Left colon (tissue), 2 donors: ENCODE measurements at regions not wholly inside any gene's neighbourhood (a gene's known extent, or its start where the extent isn't known, plus 50 kb on each side); places are given as distances from the start of the nearest gene placed in this dataset.
A peak's percentile ranks its signal among the peaks of the same experiment; 100 is the strongest.

ENCODE experiments used
- ATAC-seq: fragments of 200-7000 bp; cut with Tn5 transposase; one replicate; pipeline ENCODE4 v1.9.1; 2020; ENCODE audit warnings: mild to moderate bottlenecking, moderate library complexity
- DNase-seq, 2 donors: peaks; one replicate each; pipeline ENCODE4 v3.0.0-alpha.2; 2020
- intact Hi-C, 2 donors: fragments of 100-400 bp; cut with DNase I in 1 of 2; cut with micrococcal nuclease in 1 of 2; formaldehyde crosslinking; loops; one replicate each; pipeline versions ENCODE4 v1.11.2 to v1.14.0; 2022; cut with DNase I, micrococcal nuclease
- donor health status: DM: no; HTN: no; CAD: no.
- donor health status: DM: yes; HTN: yes; CAD: no.

- intact Hi-C loops: no loop called here
- ATAC-seq (no peak), DNase-seq (no peak)
These were observed 218.7 kb upstream of the RBFOX1 start for GRCh38 chr16:7113949-7114348.

DNA sequence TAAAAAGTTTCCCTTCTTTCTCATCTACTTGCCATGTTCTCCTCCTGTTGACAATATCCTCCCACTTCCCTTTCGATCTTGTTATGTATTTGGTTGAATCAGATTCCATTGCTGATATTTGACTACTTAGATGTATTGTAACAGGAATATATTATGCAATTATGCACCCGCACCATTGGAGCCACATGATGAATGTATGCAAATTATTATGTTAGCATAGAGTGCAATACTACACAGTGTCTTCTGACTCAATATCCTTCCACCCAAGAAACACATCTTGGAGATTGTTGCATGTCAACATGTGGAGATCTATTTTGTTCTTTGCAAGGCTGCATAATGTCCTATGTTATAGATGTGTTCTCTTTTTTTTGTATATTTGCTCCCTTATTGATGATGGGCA lies 219.2 kb upstream of the RBFOX1 start:
- DNase-seq (no peak), ATAC-seq (no peak)
- intact Hi-C loops: no loop called here

DNA sequence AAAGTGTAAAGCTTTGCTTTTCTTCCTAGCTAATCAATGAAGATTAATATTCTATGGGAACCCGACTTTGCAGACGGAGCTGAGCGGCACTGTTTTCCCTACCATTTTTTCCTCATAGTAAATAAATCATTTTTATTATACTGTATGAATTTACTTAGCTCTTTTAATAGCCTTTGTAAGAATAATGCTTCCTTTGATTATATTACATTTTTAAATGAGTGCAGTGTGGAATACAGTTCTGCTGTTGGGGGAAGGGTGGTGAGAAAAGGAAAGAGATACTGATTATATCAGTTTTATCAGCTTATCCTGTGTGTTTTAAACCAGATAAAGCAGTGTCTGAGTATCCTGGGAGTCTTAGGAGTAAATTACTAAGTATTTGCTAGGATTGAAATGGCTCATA lies 221.4 kb upstream of the RBFOX1 start:
- intact Hi-C loops: no loop called here
- no peak for ATAC-seq
- DNase-seq: no peak

- no peak for ATAC-seq
- DNase-seq: no peak
- intact Hi-C loops: no loop called here
These were observed 225.2 kb upstream of the RBFOX1 start for GRCh38 chr16:7107436-7107835.

GRCh38 chr16:7103056-7103455 lies 229.6 kb upstream of the RBFOX1 start:
- ATAC-seq (no peak), DNase-seq (no peak)
- intact Hi-C loops: no loop called here

DNA sequence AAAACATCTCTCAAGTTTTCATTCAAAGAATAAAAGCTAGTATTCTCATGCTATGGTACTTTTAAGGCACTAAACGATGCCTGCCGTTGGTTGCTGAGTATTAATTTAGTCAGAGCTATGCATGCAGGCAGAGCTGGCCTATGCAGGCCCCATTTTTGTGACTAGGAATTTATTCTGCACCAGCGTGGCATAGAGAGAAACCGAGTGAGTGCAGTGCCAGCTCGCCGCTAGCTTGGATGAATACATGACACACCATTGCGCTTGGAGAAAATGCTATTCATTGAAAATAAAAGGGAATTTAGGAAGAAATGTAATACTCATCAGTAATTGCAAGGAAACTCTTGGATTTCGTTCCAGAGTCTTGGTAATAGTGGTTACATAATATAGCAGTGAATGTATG lies 231.6 kb upstream of the RBFOX1 start:
- ATAC-seq (no peak), DNase-seq (no peak)
- intact Hi-C loops: no loop called here

DNA sequence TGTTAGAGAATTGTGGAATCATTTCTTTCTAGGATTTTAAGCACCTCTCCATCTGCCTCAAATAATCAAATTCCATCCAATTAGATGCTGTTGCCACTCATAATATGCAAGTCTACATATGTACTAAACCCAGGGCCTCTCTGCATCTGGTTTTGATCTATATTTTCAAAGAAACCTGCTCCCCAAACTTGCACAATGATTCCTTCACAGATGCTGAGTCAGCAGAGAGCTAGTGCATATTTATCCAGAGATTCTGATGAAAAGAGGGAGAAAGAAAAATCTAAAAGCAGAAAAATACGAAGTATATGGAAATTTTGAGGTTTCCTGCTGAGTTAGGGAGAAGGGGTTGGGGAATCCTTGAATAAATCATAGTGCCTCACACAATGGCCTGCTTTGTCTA lies 235.1 kb upstream of the RBFOX1 start:
- DNase-seq: no peak
- no peak for ATAC-seq
- intact Hi-C loops: no loop called here

- ATAC-seq: no peak
- intact Hi-C loops: no loop called here
These were observed 239.1 kb upstream of the RBFOX1 start for GRCh38 chr16:7093511-7093910.

DNA sequence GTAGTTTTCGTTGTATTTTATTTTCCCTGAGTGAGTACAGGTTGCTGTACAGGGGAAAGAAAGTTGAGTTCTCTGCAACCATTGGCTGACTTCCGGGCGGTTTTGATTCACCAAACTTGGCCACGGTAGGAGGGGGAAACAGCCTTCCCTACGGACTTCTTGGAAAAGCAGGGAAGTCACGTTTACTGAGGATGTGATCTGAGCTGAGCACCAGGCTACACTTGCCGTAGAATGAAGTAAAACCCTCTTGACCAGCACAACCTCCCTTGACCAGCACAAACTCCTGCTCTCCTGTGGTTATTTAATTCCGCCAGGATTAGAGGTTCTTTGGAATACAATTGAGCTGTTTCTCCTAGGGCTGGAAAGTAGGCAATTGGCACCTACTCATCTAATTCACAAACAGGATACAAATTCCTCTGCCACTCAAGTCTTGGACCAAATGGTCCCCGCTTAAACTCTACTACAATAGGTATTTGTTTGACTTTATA lies 242.0 kb upstream of the RBFOX1 start:
- intact Hi-C loops: no loop called here
- DNase-seq (no peak), ATAC-seq (no peak)

More at GRCh38 chr16:7093511-7093910, 239.1 kb upstream of the RBFOX1 start:
- DNase-seq: no peak

DNA sequence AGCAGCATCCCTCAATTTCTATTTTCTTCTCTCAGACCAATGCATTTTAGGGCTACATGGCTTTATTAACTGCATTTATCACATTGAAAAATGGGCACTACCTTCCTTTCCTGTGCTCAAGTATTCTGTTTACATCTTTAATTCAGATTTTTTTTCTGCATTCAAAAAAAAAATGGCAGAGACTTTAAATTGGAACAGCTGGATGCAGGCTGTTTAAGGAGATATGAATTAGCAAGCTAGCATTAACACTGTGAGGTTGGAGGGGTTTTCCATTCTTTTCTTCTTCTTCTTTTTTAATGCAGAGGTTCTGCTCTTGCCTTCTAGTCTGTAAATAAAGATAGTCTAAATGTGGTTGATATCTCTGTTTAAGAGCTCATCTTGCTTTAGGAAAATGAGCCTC lies 242.9 kb upstream of the RBFOX1 start:
- DNase-seq (no peak), ATAC-seq (no peak)
- intact Hi-C loops: no loop called here

DNA sequence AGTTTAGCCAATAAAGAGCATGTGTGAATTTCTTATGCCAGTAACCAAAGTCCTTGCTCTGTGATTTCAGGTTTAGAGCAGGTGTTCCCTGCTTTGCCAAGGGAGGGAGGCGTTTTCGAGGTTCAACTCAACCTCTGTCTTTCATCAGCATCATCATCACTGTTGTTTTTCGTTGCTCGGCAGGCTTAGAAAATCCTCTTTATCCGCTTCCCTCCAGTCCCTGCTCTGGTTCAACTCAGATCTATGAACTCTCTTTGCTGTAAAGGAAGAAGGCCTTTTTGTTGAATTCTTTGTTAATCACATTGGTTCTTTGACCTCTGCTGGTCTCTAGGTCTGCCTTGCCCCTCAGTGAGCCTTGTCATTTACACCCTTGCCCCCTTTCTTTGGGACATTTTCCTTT lies 243.9 kb upstream of the RBFOX1 start:
- DNase-seq: no peak
- no peak for ATAC-seq
- intact Hi-C loops: no loop called here

DNA sequence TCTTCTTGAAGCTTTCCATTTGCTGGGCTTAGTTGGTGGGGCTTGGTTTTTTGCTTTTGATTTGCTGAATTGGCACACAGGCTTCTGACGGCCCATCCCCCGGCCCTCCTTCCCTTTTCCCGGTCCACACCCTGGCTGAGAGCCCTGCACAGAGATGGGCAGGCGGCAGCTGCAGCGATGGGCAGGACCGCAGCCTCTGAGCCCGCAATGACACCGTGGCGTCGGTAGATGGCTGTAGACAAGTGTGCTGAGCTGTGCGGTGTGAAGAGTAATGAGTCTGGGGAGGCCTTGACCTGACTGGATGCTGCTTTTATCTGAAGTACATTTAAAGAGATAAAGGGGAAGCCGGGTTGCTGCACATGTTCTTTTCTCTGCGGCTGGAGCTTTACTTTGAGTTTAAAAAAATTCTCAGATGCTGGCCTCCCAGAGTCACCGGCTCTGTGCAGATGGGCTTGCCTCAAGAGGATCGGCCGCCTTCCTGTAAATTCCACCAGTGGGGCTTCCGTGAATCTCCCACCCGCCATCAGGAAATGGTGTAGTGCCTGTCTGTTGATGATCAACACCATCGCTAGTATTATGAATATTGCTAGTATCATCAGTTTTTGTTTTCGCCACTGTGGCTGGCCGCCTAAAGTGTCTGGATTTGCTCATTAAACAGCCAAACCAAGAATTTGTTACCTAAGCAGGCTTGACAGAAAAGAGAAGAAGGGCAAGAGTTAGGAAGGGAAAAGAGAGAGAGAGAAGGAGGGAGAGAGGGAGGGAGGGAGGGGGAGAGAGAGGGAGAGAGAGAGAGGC lies 245.6 kb upstream of the RBFOX1 start:
- peak in 1 of 2 donors; percentile 5 for DNase-seq
- intact Hi-C loops: no loop called here
- no peak for ATAC-seq

GRCh38 chr16:7085776-7086175 lies 246.9 kb upstream of the RBFOX1 start:
- intact Hi-C loops: no loop called here
- DNase-seq (no peak), ATAC-seq (no peak)

- intact Hi-C loops: no loop called here
- no peak for DNase-seq
These were observed 249.5 kb upstream of the RBFOX1 start for GRCh38 chr16:7083096-7083495.

DNA sequence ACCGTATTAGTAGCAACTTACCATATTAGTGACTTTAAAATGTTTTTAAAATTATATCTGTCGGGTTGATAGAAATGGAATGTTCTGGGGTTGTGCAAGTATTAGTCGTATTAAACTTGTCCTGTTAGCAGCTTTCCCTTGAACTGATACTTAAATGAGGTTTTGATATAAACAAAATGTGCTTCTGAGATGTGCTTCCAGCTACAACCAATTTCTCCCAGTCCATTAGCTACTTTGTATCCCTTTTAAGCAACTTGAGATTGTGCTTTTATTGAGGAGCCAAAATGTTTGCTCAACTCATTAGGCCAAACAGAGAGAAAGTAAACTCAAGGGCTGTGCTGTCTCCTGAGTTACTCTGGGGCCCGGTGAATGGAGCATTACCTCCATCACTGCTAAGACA lies 255.0 kb upstream of the RBFOX1 start:
- intact Hi-C loops: no loop called here
- no peak for ATAC-seq
- no peak for DNase-seq

More at GRCh38 chr16:7083096-7083495, 249.5 kb upstream of the RBFOX1 start:
- no peak for ATAC-seq

GRCh38 chr16:7074715-7075114 lies 257.9 kb upstream of the RBFOX1 start:
- DNase-seq: no peak
- ATAC-seq: no peak
- intact Hi-C loops: no loop called here

GRCh38 chr16:7057458-7057857 lies 275.2 kb upstream of the RBFOX1 start:
- no peak for DNase-seq
- no peak for ATAC-seq
- intact Hi-C loops: no loop called here

GRCh38 chr16:7055443-7055842 lies 277.2 kb upstream of the RBFOX1 start:
- no peak for ATAC-seq
- intact Hi-C loops: no loop called here
- DNase-seq: no peak

DNA sequence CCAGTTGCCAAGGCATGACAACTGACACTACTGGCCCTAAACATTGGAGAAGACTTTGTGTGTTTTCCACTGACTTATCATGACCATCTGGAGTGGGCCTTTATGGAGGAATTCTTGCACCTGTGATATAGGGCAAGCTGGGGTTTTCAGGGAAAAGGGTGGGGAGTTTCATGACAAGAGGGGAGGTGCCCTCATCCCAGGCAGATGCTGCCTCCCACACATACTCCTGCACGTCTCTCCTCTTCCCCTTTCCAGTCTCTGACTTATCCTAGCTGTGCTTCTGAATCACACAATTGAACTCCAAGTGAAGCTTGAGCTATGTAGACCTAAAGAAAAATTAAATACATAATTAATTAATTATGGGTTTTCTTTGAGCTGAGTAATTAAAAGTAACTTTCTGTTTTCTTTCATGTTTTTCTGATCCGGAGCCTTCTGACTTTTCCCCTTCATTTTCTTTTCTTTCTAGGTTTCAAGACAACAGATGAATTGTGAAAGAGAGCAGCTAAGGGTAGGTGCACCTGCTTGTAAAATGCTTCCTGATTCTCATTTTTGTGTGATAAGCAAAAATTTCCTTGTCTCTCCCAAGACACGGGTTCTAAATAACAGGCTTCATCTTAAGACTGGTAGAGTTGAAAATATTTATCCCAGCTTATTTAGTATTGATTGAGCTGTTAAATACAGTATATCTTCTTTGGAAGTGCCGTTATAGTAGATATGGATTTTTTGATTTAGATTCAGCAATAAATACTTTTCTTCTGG lies 280.9 kb upstream of the RBFOX1 start:
- intact Hi-C loops: no loop called here
- ATAC-seq (no peak), DNase-seq (no peak)

GRCh38 chr16:7044331-7044730 lies 288.3 kb upstream of the RBFOX1 start:
- intact Hi-C loops: no loop called here
- DNase-seq: no peak
- ATAC-seq: no peak
